ENCODE measurements at regions not wholly inside any gene's neighbourhood (a gene's known extent, or its start where the extent isn't known, plus 50 kb on each side); places are given as distances from the start of the nearest gene placed in this dataset.

DNA sequence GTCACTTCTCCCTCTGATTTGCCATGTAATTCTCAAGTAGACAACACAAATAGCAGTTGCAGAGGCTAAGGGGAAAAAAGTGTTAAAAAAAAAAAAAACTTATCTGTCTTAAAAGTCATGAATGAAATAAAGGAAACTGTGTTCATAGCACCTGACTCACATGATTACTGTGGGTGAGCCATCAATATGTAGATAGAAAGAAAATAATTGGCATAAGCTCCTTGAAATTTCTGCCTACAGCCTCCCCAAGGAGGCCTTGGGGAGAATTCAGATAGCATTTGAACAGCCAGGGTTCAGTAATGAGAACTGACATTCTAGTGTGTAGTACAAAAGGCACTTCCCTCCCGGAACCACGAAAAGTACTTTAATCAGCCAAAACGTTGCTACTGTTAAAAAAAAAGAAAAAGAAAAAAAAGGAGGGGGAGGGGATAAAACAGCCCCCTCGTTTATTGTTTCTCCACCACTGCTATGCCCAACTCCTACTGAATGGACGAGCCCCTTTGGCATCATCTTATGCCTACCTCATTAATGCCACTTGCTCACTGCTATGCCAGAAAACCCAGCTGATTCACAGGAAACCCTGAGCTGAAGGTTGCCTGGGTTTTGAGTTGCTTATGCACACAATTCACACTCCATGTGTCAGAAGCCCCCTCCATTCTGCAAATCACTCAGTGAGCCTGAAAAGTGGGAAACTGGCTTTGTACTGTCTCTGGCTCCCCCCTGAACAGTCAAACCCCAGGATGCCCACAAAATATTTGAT lies 65.5 kb upstream of the KLF7 start:
- TF ChIP-seq, protein P1, sequence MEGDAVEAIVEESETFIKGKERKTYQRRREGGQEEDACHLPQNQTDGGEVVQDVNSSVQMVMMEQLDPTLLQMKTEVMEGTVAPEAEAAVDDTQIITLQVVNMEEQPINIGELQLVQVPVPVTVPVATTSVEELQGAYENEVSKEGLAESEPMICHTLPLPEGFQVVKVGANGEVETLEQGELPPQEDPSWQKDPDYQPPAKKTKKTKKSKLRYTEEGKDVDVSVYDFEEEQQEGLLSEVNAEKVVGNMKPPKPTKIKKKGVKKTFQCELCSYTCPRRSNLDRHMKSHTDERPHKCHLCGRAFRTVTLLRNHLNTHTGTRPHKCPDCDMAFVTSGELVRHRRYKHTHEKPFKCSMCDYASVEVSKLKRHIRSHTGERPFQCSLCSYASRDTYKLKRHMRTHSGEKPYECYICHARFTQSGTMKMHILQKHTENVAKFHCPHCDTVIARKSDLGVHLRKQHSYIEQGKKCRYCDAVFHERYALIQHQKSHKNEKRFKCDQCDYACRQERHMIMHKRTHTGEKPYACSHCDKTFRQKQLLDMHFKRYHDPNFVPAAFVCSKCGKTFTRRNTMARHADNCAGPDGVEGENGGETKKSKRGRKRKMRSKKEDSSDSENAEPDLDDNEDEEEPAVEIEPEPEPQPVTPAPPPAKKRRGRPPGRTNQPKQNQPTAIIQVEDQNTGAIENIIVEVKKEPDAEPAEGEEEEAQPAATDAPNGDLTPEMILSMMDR (IDR thresholded peaks at IDR 0.05): no peak
- TF ChIP-seq POLR2AphosphoS5 (IDR thresholded peaks at IDR 0.05; ENCODE audit: low read depth, low read length): no peak
- TF ChIP-seq, protein P2, sequence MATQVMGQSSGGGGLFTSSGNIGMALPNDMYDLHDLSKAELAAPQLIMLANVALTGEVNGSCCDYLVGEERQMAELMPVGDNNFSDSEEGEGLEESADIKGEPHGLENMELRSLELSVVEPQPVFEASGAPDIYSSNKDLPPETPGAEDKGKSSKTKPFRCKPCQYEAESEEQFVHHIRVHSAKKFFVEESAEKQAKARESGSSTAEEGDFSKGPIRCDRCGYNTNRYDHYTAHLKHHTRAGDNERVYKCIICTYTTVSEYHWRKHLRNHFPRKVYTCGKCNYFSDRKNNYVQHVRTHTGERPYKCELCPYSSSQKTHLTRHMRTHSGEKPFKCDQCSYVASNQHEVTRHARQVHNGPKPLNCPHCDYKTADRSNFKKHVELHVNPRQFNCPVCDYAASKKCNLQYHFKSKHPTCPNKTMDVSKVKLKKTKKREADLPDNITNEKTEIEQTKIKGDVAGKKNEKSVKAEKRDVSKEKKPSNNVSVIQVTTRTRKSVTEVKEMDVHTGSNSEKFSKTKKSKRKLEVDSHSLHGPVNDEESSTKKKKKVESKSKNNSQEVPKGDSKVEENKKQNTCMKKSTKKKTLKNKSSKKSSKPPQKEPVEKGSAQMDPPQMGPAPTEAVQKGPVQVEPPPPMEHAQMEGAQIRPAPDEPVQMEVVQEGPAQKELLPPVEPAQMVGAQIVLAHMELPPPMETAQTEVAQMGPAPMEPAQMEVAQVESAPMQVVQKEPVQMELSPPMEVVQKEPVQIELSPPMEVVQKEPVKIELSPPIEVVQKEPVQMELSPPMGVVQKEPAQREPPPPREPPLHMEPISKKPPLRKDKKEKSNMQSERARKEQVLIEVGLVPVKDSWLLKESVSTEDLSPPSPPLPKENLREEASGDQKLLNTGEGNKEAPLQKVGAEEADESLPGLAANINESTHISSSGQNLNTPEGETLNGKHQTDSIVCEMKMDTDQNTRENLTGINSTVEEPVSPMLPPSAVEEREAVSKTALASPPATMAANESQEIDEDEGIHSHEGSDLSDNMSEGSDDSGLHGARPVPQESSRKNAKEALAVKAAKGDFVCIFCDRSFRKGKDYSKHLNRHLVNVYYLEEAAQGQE (IDR thresholded peaks at IDR 0.05; ENCODE audit: insufficient read depth in 1 of 2, low read depth in 2 of 2, low read length in 1 of 2): no peak

All from Panc1 (cell line).